ENCODE measurements at regions not wholly inside any gene's neighbourhood (a gene's known extent, or its start where the extent isn't known, plus 50 kb on each side); places are given as distances from the start of the nearest gene placed in this dataset.

DNA sequence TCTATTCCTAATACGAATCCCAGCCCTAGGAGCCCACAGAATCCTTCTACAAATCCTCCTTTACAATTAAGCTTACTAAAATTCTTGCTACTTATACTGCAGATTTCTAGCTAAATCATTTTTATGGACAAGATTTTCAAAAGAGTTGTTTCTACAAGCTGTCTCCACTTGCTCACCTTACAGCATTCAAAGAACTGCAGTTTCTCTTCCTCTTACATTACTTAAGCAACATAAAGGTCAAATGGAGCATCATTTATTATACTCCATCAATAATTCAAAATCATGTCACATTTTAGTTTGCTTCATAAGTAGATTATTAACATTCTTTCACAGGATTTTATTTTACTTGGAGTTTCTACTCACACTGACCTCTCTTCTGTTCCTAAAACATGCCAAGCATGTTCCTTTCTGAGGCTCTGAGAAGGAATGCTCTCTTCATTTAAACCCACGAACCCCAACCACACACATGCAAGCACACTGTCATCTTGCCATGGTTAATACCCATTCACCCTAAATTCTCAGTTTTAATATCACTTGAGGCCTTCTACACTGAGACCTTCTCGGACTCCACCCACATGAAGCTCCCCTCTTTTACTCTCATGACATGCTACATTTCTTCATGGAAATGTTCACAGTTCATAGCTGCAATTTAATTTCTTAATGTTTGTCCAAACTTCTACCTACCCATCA is 388.2 kb downstream of the TBC1D32 start:
- TF ChIP-seq, protein P1, sequence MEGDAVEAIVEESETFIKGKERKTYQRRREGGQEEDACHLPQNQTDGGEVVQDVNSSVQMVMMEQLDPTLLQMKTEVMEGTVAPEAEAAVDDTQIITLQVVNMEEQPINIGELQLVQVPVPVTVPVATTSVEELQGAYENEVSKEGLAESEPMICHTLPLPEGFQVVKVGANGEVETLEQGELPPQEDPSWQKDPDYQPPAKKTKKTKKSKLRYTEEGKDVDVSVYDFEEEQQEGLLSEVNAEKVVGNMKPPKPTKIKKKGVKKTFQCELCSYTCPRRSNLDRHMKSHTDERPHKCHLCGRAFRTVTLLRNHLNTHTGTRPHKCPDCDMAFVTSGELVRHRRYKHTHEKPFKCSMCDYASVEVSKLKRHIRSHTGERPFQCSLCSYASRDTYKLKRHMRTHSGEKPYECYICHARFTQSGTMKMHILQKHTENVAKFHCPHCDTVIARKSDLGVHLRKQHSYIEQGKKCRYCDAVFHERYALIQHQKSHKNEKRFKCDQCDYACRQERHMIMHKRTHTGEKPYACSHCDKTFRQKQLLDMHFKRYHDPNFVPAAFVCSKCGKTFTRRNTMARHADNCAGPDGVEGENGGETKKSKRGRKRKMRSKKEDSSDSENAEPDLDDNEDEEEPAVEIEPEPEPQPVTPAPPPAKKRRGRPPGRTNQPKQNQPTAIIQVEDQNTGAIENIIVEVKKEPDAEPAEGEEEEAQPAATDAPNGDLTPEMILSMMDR (IDR thresholded peaks at IDR 0.05): no peak
- TF ChIP-seq POLR2AphosphoS5 (IDR thresholded peaks at IDR 0.05) (no peak), POLR2A (IDR thresholded peaks at IDR 0.05) (no peak)

Measured in gastroesophageal sphincter (tissue), 3 donors.